ENCODE measurements at regions not wholly inside any gene's neighbourhood (a gene's known extent, or its start where the extent isn't known, plus 50 kb on each side); places are given as distances from the start of the nearest gene placed in this dataset.
"Not testable (repeated sequence)": the region's sequence is repeated elsewhere in the genome, so short reads cannot be mapped to it uniquely, and the experiment has no call there.

DNA sequence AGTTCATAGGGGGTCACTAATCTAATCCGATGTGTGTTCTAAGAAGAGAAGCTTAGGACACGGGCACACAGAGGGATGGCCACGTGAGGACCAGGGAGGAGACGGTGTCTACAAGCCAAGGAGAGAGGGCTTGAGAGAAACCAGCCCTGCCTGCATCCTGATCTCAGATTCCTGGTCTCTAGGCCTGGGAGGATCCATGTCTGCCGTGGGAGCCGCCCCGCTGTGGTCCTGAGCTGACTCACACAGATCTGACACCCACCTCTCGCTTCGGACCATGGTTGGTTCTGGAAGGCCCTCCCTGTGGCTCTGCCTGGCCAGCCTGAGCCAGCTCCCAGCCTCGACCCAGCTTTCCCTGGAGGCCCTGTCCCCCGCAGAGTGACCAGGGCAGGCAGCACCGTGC, 136.2 kb downstream of the TMEM121 start:
- TF ChIP-seq, protein P1, sequence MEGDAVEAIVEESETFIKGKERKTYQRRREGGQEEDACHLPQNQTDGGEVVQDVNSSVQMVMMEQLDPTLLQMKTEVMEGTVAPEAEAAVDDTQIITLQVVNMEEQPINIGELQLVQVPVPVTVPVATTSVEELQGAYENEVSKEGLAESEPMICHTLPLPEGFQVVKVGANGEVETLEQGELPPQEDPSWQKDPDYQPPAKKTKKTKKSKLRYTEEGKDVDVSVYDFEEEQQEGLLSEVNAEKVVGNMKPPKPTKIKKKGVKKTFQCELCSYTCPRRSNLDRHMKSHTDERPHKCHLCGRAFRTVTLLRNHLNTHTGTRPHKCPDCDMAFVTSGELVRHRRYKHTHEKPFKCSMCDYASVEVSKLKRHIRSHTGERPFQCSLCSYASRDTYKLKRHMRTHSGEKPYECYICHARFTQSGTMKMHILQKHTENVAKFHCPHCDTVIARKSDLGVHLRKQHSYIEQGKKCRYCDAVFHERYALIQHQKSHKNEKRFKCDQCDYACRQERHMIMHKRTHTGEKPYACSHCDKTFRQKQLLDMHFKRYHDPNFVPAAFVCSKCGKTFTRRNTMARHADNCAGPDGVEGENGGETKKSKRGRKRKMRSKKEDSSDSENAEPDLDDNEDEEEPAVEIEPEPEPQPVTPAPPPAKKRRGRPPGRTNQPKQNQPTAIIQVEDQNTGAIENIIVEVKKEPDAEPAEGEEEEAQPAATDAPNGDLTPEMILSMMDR (IDR thresholded peaks at IDR 0.05; ENCODE audit: low read depth, low read length, poor library complexity, severe bottlenecking) = not testable (repeated sequence)
- TF ChIP-seq EZH2phosphoT487 (IDR thresholded peaks at IDR 0.05; ENCODE audit: borderline replicate concordance, low read length) = not testable (repeated sequence)

Data from DOHH2 (cell line).